HuH-7.5 (cell line): ENCODE measurements at regions not wholly inside any gene's neighbourhood (a gene's known extent, or its start where the extent isn't known, plus 50 kb on each side); places are given as distances from the start of the nearest gene placed in this dataset.

Experiments
- DNase-seq: peaks from one replicate; pipeline ENCODE4 v3.0.0; 2011; ENCODE audit warnings: low spot score

GRCh38 chr3:152957491-152957890 is 122.6 kb downstream of the P2RY1 start:
- DNase-seq: no peak

DNA sequence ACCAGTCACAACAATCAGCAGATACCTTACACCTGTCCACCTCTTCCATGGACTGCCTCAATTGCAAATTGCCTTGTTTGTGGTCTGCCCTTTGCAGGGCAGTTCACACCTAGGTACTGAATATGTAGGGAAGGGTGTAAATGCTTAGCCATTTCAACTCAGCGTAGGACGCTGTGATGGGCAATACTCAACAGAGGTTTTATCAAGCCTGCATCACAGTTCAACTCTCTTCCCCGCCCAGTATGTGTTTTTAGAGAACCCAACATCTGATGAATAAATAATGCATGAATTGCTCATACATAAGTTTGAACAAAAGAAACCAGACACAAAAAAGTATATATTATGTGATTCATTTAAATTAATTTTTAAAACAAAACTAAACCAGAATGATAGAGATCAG is 124.4 kb downstream of the P2RY1 start:
- DNase-seq: no peak

GRCh38 chr3:152960684-152961083 is 125.8 kb downstream of the P2RY1 start:
- no peak for DNase-seq

- DNase-seq: peak; percentile 22
Observed at GRCh38 chr3:152961323-152961722, 126.4 kb downstream of the P2RY1 start.

DNA sequence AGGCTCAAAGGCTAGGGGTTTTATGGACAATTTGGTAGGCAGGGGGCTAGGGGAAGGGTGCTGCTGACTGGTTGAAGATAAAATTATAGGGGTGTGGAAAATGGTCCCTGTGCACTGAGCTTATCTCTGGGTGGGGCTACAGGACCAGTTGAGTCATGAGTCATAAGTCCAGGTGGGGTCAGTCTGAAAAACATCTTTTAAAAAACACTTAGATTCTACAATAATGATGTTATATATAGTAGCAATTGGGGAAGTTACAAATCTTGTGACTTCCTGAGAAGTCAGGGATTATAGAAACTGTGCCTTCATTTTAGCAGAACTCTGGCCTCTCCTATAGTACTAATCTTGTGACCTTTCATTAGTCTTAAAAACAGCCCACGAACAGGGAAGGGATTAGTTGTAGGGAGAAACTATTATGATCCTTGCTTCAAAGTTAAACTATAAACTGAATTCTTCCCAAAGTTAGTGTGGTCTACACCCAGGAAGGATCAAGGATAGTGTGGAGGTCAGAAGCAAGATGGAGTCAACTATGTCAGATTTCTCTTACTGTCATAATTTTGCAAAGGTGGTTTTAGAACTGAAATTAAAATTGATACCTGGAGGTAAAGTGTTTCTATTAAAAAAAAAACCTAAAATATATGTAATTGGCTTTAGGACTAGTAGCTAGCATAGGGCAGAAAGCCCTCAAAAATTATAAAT is 130.1 kb downstream of the P2RY1 start:
- no peak for DNase-seq

DNA sequence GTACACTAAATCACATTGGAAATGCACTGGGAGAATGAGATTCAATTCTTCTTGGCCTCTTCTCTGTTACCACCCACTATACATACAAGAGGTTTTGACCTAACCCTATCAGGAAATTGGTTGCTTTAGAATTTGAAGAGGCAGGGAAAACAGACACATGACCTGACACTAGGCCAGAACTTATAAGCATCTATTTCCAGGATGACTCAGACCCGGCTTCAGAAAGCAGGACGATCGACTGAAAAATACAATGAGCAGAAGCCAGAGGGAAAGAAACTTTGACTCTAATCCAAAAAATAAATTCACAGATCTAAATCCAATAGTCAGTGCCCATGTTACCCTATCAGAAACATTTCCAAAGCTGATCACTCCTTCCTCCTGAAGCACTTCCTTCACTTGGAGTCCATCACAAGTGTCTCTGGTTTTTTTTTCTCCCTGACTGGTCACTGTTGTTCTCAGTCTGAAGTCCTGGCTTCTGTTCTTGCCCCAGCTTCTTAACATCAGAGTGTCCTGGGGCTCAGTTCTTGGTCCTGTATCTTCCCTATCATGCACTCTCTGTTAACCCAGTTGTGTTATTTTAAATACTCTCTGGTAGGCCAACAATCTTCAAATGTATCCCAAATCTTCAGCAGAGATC is 133.6 kb downstream of the P2RY1 start:
- DNase-seq: no peak

GRCh38 chr3:152969557-152970300 is 134.8 kb downstream of the P2RY1 start:
- no peak for DNase-seq

DNA sequence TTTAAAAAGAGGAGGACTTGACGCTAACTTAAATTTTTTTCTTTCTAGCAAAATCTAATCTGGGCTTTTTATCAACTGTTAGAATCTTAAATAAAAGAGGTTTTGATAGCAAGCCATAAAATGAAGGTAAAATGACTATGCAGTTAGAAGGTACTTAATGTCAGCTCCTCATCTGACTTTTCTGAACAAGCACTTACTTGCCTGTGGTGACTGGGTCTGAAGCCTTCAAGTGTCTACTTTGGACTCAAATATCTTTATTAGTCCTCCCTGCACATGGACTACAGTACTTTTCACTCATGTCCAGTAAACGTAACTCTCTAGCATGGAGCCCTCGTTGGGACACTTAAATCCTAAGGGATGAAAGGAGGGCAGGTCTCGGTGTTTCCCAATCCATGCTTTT is 135.9 kb downstream of the P2RY1 start:
- no peak for DNase-seq

- no peak for DNase-seq
Observed at GRCh38 chr3:152971880-152972279, 136.9 kb downstream of the P2RY1 start.

GRCh38 chr3:152973575-152973974 is 138.6 kb downstream of the P2RY1 start:
- DNase-seq: no peak

DNA sequence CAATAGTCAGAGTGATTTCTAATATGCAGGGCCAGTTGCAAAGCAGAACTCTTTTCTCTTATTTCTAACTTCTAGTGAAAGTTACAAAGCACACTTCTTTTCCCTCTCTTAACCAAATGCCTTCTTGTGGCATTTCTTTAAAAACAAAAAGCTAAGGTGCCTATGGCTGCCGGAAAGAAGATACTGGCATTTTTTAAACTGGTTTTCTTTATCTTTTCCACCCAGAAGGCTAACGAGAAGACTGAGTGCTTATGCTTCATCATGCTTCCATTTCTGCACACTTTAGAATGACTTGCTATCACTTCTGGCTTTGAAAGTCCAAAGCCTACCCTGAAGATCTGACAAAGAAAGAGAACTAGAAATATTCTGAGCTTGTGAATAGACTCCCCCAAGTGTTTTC is 141.3 kb downstream of the P2RY1 start:
- no peak for DNase-seq

DNA sequence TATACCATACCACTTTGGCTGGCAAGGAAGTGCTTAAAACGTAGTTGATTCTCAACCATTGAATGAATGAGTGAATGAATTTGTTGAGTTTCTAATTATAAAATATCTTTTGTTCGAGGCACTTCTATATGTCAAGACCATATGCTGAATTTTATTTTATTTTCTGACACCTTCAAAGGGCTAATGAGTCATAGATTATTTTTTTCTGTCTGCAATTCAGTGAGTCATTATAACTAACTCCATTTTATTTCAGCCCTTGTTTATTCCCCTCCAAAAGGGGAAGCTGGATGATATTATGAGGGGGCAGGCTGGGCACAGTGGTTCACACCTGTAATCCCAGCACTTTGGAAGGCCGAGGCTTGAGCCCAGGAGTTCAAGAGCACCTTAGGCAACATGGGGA is 142.4 kb downstream of the P2RY1 start:
- no peak for DNase-seq

- no peak for DNase-seq
Observed at GRCh38 chr3:152978152-152978551, 143.2 kb downstream of the P2RY1 start.

- no peak for DNase-seq
Observed at GRCh38 chr3:152997526-152997925, 162.6 kb downstream of the P2RY1 start.

GRCh38 chr3:152998591-152998990 is 163.4 kb upstream of the RAP2B start:
- DNase-seq: no peak

DNA sequence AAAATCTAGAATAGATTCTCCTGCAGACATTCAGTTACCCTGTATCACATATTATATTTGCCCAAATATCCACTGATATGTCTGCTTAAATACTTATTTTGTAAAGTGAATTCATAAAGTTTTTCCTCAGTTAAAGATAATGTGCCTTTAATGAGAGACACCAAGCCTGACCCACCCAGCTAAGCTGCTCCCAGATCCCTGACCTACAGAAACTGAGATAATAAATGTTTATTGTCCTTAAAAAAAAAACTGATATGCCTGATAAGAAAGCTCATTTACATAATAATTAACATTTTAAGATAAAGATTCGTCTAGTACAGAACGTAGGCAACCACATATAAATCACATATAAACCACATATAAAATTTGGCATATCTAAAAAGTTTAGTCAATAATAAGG is 161.7 kb upstream of the RAP2B start:
- DNase-seq: no peak

GRCh38 chr3:153001210-153002078 is 160.6 kb upstream of the RAP2B start:
- DNase-seq: no peak

DNA sequence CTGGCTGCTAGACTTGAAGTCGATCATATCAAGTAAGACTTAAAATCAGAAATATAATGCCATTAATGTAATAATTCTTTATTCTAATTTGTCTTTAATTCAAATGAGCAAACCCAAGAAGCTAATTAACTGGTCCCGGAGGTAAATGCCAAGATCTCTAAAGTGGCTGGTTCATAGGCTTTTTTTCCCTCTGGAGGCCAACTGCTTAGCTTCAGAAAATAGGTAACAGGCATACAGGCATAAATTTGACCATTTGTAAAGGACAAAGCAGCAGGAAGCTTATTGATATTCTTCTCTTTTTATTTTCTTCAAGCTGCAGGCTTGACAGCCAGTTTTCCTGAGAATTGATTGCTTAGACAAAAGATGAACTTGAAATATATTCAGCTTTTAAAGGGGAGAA is 158.6 kb upstream of the RAP2B start:
- DNase-seq: no peak

DNA sequence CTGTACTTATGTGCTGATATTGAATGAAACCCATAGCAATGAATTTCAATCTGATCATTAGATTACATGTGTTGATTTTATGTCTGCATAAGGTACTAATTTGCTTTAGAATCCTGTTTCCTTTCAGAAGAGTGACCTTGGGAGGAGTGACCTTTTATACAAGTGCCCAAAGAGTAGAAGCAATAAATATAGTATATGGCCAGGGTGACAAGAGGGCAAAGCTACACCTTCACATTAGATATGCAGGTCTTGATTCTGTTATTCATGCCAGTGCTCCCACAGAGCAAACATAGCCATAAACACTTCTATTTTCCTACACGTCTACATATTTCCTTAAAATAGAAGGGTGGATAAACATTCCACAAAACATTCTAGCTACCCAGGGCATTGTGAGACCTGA is 158.2 kb upstream of the RAP2B start:
- DNase-seq: no peak

DNA sequence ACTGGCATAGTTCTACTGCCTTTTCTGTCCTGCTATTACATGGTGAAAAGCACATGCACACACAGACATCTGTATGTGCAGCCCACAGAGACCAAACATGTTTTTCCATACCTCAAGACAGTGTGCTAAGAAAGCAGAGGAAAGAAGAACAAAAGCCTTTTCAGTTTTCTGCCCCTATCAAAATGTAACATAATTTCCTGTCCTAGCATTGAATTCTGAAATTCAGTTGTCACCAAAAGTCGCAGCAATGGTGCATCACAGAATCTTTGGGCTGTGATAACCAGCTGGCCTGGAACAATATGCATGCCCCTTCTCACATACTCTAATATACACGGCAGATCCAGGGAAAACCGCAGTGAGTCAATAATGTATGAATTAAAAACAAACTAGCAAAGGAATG is 153.8 kb upstream of the RAP2B start:
- no peak for DNase-seq

GRCh38 chr3:153023896-153024295 is 138.1 kb upstream of the RAP2B start:
- no peak for DNase-seq

GRCh38 chr3:153026026-153026425 is 136.0 kb upstream of the RAP2B start:
- DNase-seq: no peak
